HCT116 (cell line): ENCODE measurements at regions not wholly inside any gene's neighbourhood (a gene's known extent, or its start where the extent isn't known, plus 50 kb on each side); places are given as distances from the start of the nearest gene placed in this dataset.

Experiments used
- ATAC-seq: fragments of 200-7000 bp; cut with Tn5 transposase; 2 replicates; pipeline ENCODE4 v1.9.1; 2020; ENCODE audit warnings: mild to moderate bottlenecking, moderate library complexity
- BruUV-seq: library from RNA; stranded (reverse); fragments of 400-500 nt; replicated peaks from 2 replicates; lab custom pipeline; 2021; lab: Mats Ljungman, UMichigan
- CTCF ChIA-PET: fragments of 300-600 bp; sonication (Branson Sonifier 250); formaldehyde crosslinking; loops from one replicate; lab custom pipeline; 2021; ENCODE audit warnings: antibody characterized with exemption; lab: Charles Lee
- POLR2A ChIA-PET: fragments of 300-600, 350-600 bp; sonication (Branson Sonifier 250); formaldehyde crosslinking; loops from one replicate; lab custom pipeline; 2021; ENCODE audit warnings: antibody characterized with exemption; lab: Charles Lee
- RAD21 ChIA-PET, 2 experiments: fragments of 300-600 bp; sonication (Branson Sonifier 250); formaldehyde crosslinking; loops; one replicate each; lab custom pipeline; 2023; ENCODE audit warnings: low total read pairs in 2 of 2; ENCODE audit not compliant: uncharacterized antibody in 2 of 2, unreplicated experiment in 2 of 2, low non-redundant PET in 1 of 2; lab: Charles Lee
- DNase-seq: peaks from one replicate; pipeline ENCODE4 v3.0.0-alpha.2; 2010; ENCODE audit warnings: low read depth, low spot score
- H2AFZ ChIP-seq: fragments of 200-600 bp; shearing (Covaris generic), sonication (generic); 2 replicates; pipeline ENCODE4 v1.6.1; 2017; ENCODE audit warnings: low read depth, mixed run types, mixed read lengths, antibody characterized with exemption, low read length; ENCODE audit not compliant: poor library complexity, severe bottlenecking
- H3K27ac ChIP-seq: 2 replicates; pipeline ENCODE4 v1.5.1; 2012; ENCODE audit warnings: low read depth, low read length
- H3K27me3 ChIP-seq: fragments of 200-600 bp; sonication (generic); 2 replicates; pipeline ENCODE4 v1.6.1; 2016; ENCODE audit warnings: mixed run types, low read length, mixed read lengths; ENCODE audit not compliant: insufficient read depth
- H3K36me3 ChIP-seq, 2 experiments: fragments of 200-500 bp in 1 of 2; fragments of 200-600 bp in 1 of 2; sonication (Bioruptor generic) in 1 of 2; sonication (generic) in 1 of 2; 2 replicates each; pipeline versions ENCODE4 v1.5.1 to v1.6.1; 2014 to 2016; ENCODE audit warnings: low read length in 2 of 2, inconsistent platforms in 1 of 2, mixed read lengths in 1 of 2, mixed run types in 1 of 2; ENCODE audit not compliant: insufficient read depth in 2 of 2, control insufficient read depth in 1 of 2
- H3K4me1 ChIP-seq, 2 experiments: fragments of 200-600 bp in 1 of 2; sonication (generic) in 1 of 2; 2 replicates each; pipeline versions ENCODE4 v1.5.1 to v1.6.1; 2012 to 2017; ENCODE audit warnings: low read length in 2 of 2, inconsistent platforms in 1 of 2, mild to moderate bottlenecking in 1 of 2, mixed read lengths in 1 of 2, mixed run types in 1 of 2, moderate library complexity in 1 of 2; ENCODE audit not compliant: insufficient read depth in 2 of 2, control insufficient read depth in 1 of 2
- H3K4me2 ChIP-seq: fragments of 200-600 bp; sonication (generic); 2 replicates; pipeline ENCODE4 v1.6.1; 2017; ENCODE audit warnings: mixed run types, low read length, mixed read lengths
- H3K4me3 ChIP-seq, 2 experiments: fragments of 200-600 bp in 1 of 2; sonication (generic) in 1 of 2; replicated peaks in 1 of 2; 2 replicates each; pipeline ENCODE4 v1.5.1; 2011 to 2016; ENCODE audit warnings: low read length in 2 of 2, control low read depth in 1 of 2, low read depth in 1 of 2, mild to moderate bottlenecking in 1 of 2, mixed read lengths in 1 of 2, mixed run types in 1 of 2
- H3K79me2 ChIP-seq: fragments of 200-600 bp; sonication (generic); 2 replicates; pipeline ENCODE4 v1.6.1; 2017; ENCODE audit warnings: mild to moderate bottlenecking, mixed run types, low read length, moderate library complexity, mixed read lengths; ENCODE audit not compliant: insufficient read depth
- H3K9ac ChIP-seq: fragments of 200-600 bp; sonication (generic); 2 replicates; pipeline ENCODE4 v1.6.1; 2016; ENCODE audit warnings: low read length, mixed read lengths
- H3K9me2 ChIP-seq: fragments of 200-600 bp; sonication (generic), shearing (Covaris generic); 2 replicates; pipeline ENCODE4 v1.6.1; 2017; ENCODE audit warnings: mixed run types, mild to moderate bottlenecking, moderate library complexity; ENCODE audit not compliant: insufficient read depth
- H3K9me3 ChIP-seq, 2 experiments: fragments of 200-500 bp in 1 of 2; fragments of 200-600 bp in 1 of 2; sonication (Bioruptor generic) in 1 of 2; sonication (generic) in 1 of 2; 2 replicates each; pipeline ENCODE4 v1.6.1; 2014 to 2017; ENCODE audit warnings: low read length in 2 of 2, mixed read lengths in 2 of 2, inconsistent platforms in 1 of 2, low read depth in 1 of 2, mild to moderate bottlenecking in 1 of 2, mixed run types in 1 of 2, moderate library complexity in 1 of 2; ENCODE audit not compliant: control insufficient read depth in 1 of 2, insufficient read depth in 1 of 2
- H4K20me1 ChIP-seq: fragments of 200-600 bp; sonication (generic), shearing (Covaris generic); 2 replicates; pipeline ENCODE4 v1.6.1; 2017; ENCODE audit warnings: mixed run types, mild to moderate bottlenecking, moderate library complexity; ENCODE audit not compliant: insufficient read depth
- EGR1 ChIP-seq: IDR thresholded peaks from 2 replicates; pipeline ENCODE4 v1.6.1; 2012; ENCODE audit warnings: low read depth
- EZH2phosphoT487 ChIP-seq: fragments of 200-600 bp; IDR thresholded peaks from 2 replicates; pipeline ENCODE4 v1.6.1; 2018; ENCODE audit warnings: antibody characterized with exemption, borderline replicate concordance
- POLR2A ChIP-seq: IDR thresholded peaks from 2 replicates; pipeline ENCODE4 v1.7.0; 2011; ENCODE audit warnings: borderline replicate concordance; ENCODE audit not compliant: insufficient read depth, insufficient read length; ENCODE audit errors: extremely low read depth
- SRF ChIP-seq: IDR thresholded peaks from 2 replicates; pipeline ENCODE4 v1.6.1; 2012; ENCODE audit warnings: low read depth
- ZBTB33 ChIP-seq: IDR thresholded peaks from 2 replicates; pipeline ENCODE4 v1.6.1; 2011; ENCODE audit warnings: mild to moderate bottlenecking, low read length, moderate library complexity; ENCODE audit not compliant: insufficient replicate concordance; ENCODE audit errors: extremely low read depth
- ZNF274 ChIP-seq: fragments of 200-500 bp; sonication (Bioruptor generic); IDR thresholded peaks from 2 replicates; pipeline ENCODE4 v1.6.1; 2014; ENCODE audit warnings: mild to moderate bottlenecking, low read depth, low read length, inconsistent platforms
- intact Hi-C: fragments of 100-400 bp; cut with micrococcal nuclease; formaldehyde crosslinking; loops from 2 replicates; pipeline ENCODE4 v1.10.0; 2022

GRCh38 chr17:71283486-71283885 is 837.3 kb upstream of the SOX9 start:
- Histone ChIP-seq H2AFZ (no peak overlapping the region), H4K20me1 (no peaks in the 10 kb centered on the region), H3K79me2 (no peaks in the 10 kb centered on the region), H3K4me1 (no peaks in the 10 kb centered on the region), H3K36me3 (no peaks in the 10 kb centered on the region), H3K9ac (no peak overlapping the region), H3K9me2 (no peaks in the 10 kb centered on the region), H3K4me2 (no peak overlapping the region), H3K4me3 (no peak overlapping the region), H3K9me3 (no peaks in the 10 kb centered on the region), H3K27me3 (no peaks in the 10 kb centered on the region), H3K27ac (no peak overlapping the region)
- TF ChIP-seq ZNF274 (no peak), EGR1 (no peak), POLR2A (no peak), ZBTB33 (no peak), EZH2phosphoT487 (no peak)
- ATAC-seq (no peak), DNase-seq (no peak)
- RAD21 ChIA-PET, result no interaction called here
- intact Hi-C loops, result no loop called here
- BruUV-seq, result no TSS peak
- CTCF ChIA-PET, result no interaction called here
- POLR2A ChIA-PET, result no interaction called here

GRCh38 chr17:71284032-71284755 is 836.6 kb upstream of the SOX9 start:
- BruUV-seq, result no TSS peak
- DNase-seq (no peak), ATAC-seq (no peak)
- Histone ChIP-seq H3K9ac (no peak overlapping the region), H2AFZ (no peak overlapping the region), H3K9me2 (no peaks in the 10 kb centered on the region), H3K4me1 (no peaks in the 10 kb centered on the region), H3K9me3 (no peaks in the 10 kb centered on the region), H3K4me2 (no peak overlapping the region), H3K27me3 (no peaks in the 10 kb centered on the region), H4K20me1 (no peaks in the 10 kb centered on the region), H3K79me2 (no peaks in the 10 kb centered on the region), H3K4me3 (no peak overlapping the region), H3K27ac (no peak overlapping the region), H3K36me3 (no peaks in the 10 kb centered on the region)
- RAD21 ChIA-PET, result no interaction called here
- intact Hi-C loops, result no loop called here
- CTCF ChIA-PET, result no interaction called here
- POLR2A ChIA-PET, result no interaction called here
- no peak for TF ChIP-seq SRF
